ENCODE measurements at regions not wholly inside any gene's neighbourhood (a gene's known extent, or its start where the extent isn't known, plus 50 kb on each side); places are given as distances from the start of the nearest gene placed in this dataset.

DNA sequence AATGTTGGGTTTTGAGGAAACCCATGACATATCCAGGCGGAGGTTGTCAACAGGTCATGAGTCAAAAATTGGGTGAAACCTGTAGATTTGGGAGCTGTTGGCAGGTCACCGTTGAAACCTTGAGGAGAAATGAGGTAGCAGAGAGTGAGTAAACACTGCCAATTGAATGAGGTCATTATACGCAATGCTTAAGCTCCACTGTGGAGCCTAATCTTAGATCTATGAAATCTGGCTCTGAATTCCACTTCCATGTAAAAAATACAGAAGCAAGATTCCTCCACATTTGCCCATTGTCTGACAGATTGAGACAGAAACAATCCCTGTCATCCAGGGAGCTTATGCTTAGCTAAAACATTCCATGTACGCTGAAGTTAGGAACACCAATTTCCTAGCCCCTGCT is 76.0 kb upstream of the IL6 start:
- TF ChIP-seq, protein P1, sequence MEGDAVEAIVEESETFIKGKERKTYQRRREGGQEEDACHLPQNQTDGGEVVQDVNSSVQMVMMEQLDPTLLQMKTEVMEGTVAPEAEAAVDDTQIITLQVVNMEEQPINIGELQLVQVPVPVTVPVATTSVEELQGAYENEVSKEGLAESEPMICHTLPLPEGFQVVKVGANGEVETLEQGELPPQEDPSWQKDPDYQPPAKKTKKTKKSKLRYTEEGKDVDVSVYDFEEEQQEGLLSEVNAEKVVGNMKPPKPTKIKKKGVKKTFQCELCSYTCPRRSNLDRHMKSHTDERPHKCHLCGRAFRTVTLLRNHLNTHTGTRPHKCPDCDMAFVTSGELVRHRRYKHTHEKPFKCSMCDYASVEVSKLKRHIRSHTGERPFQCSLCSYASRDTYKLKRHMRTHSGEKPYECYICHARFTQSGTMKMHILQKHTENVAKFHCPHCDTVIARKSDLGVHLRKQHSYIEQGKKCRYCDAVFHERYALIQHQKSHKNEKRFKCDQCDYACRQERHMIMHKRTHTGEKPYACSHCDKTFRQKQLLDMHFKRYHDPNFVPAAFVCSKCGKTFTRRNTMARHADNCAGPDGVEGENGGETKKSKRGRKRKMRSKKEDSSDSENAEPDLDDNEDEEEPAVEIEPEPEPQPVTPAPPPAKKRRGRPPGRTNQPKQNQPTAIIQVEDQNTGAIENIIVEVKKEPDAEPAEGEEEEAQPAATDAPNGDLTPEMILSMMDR (IDR thresholded peaks at IDR 0.05; ENCODE audit: insufficient read depth, low read depth, low read length) = no peak
- no peak for TF ChIP-seq EZH2 (IDR thresholded peaks at IDR 0.05; ENCODE audit: insufficient read depth, low read length)
